ENCODE measurements at regions not wholly inside any gene's neighbourhood (a gene's known extent, or its start where the extent isn't known, plus 50 kb on each side); places are given as distances from the start of the nearest gene placed in this dataset.

GRCh38 chr2:104790100-104790811 is 63.7 kb upstream of the POU3F3 start:
- Histone ChIP-seq H3K9me3 (no peaks in the 10 kb centered on the region), H3K36me3 (no peaks in the 10 kb centered on the region), H3K4me3 (no peak overlapping the region), H3K4me1 (no peaks in the 10 kb centered on the region), H3K27me3 (no peaks in the 10 kb centered on the region), H3K27ac (no peak overlapping the region)
- TF ChIP-seq CTCF (IDR thresholded peaks at IDR 0.05) (no peak), POLR2A (IDR thresholded peaks at IDR 0.05) (no peak)
- no peak for DNase-seq

- H3K27ac ChIP-seq: no peak overlapping the region
- no peaks in the 10 kb centered on the region for H3K27me3 ChIP-seq
- H3K4me3 ChIP-seq: no peak overlapping the region
- H3K36me3 ChIP-seq: no peaks in the 10 kb centered on the region
- TF ChIP-seq CTCF (IDR thresholded peaks at IDR 0.05): no peak
- TF ChIP-seq POLR2A (IDR thresholded peaks at IDR 0.05): no peak
- no peaks in the 10 kb centered on the region for H3K4me1 ChIP-seq
- H3K9me3 ChIP-seq: no peaks in the 10 kb centered on the region
- DNase-seq: no peak
These were observed 62.9 kb upstream of the POU3F3 start for GRCh38 chr2:104790901-104791495.

- H3K4me1 ChIP-seq: no peaks in the 10 kb centered on the region
- no peak overlapping the region for H3K4me3 ChIP-seq
- H3K36me3 ChIP-seq: no peaks in the 10 kb centered on the region
- H3K27me3 ChIP-seq: no peaks in the 10 kb centered on the region
- no peak overlapping the region for H3K27ac ChIP-seq
- H3K9me3 ChIP-seq: no peaks in the 10 kb centered on the region
- no peak for TF ChIP-seq POLR2A (IDR thresholded peaks at IDR 0.05)
- TF ChIP-seq CTCF (IDR thresholded peaks at IDR 0.05): no peak
- no peak for DNase-seq
These were observed 59.9 kb upstream of the POU3F3 start for GRCh38 chr2:104793966-104794365.

- Histone ChIP-seq H3K36me3 (no peaks in the 10 kb centered on the region), H3K4me3 (no peak overlapping the region), H3K4me1 (no peaks in the 10 kb centered on the region), H3K27ac (no peak overlapping the region), H3K9me3 (no peaks in the 10 kb centered on the region), H3K27me3 (no peaks in the 10 kb centered on the region)
- no peak for DNase-seq
- TF ChIP-seq POLR2A (IDR thresholded peaks at IDR 0.05) (no peak), CTCF (IDR thresholded peaks at IDR 0.05) (no peak)
These were observed 59.5 kb upstream of the POU3F3 start for GRCh38 chr2:104794441-104794840.

Small RNA genes lying in the stretch of these regions (small RNA-seq; reads per million reads assigned to genes)
- 0 reads per million in 2 donors for gene RF00139
- gene RF02091: 0 reads per million in 2 donors

Data from Peyer's patch (tissue), 4 donors.